NCI-H128 (cell line): ENCODE measurements at regions not wholly inside any gene's neighbourhood (a gene's known extent, or its start where the extent isn't known, plus 50 kb on each side); places are given as distances from the start of the nearest gene placed in this dataset.

Experiments used
- DNase-seq: peaks from one replicate; lab custom pipeline; 2025; ENCODE audit not compliant: unreplicated experiment; lab: John Stamatoyannopoulos, UW

DNA sequence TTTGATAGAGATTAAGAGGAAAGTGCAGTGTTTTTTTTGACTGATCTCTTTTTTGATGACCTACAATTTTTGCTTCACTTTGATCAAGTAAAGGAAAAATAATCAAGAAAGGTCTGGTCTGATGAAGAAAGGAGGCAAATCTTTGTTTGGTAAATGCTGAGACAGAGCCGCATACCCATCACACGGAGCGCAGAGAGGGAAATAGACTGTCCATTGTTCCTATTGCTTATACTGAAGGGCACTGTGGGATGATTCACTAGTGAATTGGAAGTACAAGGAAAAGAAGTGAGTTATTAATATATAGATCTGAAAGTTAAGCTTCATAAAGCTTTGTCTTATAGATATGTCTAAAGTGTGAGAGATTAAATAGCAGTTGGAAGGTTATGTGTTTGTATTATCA lies 455.1 kb downstream of the PLCL1 start:
- no peak for DNase-seq

DNA sequence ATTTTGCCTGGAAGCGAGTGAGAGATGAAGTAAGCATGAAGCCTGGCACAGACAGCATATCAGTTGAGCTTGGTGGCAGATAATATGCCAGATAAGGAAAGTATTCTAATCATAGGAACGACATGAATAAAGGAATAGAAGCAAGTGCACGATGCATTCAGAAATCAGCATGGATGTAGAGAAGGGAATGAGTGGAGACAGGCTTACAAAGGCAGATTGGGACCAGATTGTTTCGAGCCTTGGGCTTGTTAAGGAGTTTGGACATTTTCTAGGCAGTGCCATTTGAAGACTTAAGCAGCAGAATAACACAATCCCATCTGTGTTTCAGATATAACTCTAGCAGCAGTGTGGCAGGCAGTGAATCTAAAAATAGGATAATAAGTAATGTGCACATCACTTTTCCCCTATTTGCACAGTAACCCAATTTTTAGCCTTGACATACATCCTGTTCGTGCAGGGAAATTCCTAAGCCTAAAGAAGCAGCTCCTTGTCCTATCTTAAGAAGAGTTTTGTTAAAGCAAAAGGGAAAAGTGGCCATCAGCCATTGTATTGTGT lies 450.2 kb downstream of the PLCL1 start:
- no peak for DNase-seq

DNA sequence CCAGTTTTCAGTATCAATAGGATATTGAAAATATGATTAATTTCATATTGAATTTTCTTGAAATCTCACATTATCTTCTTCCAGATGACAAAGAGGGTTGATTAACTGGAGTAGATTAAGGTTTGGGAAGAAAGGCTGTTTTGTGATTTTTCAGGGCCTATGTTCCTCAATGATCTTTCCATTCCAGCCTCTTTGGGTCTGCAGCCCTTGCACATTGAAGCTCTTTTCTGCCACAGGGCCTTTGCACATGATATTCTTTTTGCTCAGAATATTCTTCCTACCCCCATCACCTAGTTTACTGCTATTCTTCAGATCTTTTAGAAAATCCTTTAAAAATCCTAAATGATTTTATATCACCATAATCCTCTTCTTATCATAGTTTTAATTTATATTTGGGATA lies 449.6 kb downstream of the PLCL1 start:
- no peak for DNase-seq

DNA sequence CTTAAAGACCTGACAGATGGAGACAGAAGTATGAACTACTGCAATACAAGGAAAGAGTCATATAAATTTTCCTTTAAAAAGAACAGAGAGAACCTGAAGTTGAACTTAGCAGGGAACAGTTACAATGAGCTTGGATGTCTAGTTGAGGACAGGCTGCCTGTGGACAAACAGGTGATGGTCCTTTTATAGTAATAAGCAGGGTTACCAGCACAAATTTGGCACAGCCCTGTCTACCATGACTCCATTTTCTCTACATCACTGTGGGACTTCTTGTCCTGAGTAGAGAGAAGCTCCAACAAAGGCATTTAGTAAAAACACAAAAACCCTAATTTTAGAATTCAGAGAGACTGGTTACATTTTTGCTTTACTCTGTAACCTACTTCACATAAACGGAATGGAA lies 448.1 kb downstream of the PLCL1 start:
- DNase-seq: no peak

DNA sequence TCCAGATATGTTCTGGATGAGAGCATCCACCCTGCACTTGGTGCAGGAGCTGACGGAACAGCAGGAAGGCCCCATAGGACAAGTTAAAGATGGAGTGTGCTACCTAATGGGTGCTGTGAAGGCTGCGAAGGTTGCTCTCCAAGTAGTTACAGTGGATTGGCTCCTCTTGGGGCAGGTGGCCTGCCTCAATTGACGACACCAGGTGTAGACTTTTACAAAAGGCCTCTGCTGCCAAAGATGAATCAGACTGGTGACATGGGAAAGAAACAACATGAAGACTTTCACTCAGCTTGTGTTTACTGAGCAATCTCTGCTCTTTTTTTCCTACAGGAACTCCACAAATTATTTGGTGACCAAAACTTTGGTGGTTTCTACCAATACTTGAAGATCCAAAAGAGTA lies 437.7 kb downstream of the PLCL1 start:
- DNase-seq: no peak

DNA sequence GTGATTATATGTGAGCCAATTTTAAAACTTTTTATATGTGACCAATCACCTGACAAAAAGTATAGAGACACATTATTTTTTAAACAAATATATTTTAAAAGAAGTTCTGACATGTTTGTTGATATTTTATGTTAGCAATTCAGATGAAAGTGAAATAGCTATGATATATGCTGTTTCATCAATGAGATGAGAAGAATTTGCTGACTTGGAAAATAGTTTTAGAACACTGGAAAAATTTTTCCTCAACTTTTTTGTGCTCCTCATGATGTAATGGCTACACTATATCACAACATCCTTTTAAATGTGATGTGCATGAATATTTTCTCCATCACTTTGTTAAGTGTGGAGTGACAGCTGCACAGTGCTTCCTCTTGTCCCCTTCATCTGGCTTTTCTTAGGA lies 434.0 kb downstream of the PLCL1 start:
- no peak for DNase-seq

DNA sequence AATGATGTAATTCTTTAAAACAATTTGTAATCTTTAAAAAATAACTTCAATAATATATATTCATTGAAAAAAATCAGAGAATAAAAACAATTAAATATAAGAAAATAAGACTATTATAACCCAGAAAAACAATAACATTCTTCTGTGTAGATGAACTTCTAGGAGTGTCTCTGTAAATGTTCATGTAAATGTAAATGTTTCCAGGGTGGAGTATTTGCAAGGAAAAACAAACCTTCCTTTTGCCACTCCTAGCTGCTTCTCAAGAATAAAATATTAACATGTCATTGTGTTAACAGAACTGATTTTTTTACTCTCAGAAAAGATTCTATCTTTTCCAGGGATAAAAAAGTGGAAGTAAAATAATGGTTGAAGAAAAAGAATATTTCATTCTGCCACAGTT lies 431.9 kb downstream of the PLCL1 start:
- DNase-seq: no peak

DNA sequence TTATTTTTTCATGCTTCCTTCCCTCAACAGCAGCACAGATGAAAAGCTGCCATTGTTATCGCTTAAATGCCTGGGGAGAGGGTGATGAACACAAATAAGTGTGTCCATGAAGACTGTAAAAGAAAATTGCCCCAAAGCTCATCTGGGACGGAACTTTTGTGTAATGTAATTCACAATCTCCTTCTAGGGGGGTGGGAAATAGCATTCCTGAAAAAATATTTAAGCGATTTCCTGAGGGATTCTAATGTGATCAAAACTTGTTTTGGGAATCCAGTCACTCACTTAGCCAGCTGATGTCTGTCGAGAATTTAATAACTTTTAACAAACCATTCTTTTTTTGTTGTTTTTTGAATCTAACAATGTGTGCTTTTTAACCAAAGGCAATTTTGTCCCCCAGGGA lies 427.9 kb downstream of the PLCL1 start:
- DNase-seq: no peak

DNA sequence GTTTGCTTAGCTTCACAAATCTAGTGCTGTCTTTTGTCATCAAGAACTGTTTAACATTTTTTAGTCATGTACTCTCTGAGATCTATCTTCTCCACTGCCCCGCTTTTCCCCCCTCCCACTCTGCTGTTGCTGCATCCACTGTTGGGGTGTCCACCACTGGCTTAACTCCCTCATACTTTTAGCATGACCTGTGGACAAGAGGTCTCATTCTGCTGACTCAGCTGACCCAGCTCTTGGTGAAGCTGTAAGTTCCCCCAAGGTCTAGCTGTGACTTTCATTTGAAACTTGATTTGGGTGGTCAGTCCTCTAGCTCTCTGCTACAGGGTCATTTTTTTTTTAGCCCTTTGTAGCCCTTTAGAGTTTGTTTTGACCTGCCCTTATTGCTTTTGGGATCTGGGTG lies 427.2 kb downstream of the PLCL1 start:
- no peak for DNase-seq

DNA sequence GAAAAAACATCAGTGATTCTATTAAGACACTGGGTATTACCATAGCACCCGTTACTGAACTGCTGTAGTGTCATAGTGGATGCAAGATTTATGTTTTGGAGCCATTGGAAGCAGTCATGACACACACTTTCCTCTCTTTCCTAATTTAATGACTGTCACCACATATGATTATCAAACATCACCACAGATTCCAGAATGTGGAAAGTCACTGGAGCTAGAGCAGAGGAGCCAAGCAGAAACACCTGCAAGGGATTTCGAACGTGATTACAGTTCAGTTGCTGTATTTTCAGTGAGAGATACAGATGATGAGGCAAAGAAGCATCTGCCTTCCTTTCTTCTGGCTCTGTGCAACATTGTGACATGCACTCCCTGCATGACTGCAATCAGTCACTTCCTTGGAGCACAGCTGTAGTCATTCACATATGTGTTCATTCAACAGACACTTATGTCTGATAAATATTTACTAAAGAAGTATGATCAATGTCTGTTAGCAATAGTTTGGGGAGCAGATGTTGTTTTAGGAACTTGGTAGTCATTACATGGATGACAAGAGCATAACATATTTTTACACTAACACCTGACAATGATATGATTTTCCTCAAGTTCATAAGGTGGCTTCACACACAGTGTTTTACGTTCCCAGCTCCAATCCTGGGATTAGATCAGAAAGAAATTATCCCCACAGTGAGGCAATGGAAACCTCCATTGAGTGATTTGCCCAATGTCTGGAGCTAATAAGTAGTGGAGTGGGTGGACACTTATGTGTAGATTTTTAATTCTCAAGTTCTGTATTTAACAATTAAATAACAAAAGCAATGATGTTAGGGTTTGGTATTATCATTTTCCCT lies 416.6 kb downstream of the PLCL1 start:
- no peak for DNase-seq

DNA sequence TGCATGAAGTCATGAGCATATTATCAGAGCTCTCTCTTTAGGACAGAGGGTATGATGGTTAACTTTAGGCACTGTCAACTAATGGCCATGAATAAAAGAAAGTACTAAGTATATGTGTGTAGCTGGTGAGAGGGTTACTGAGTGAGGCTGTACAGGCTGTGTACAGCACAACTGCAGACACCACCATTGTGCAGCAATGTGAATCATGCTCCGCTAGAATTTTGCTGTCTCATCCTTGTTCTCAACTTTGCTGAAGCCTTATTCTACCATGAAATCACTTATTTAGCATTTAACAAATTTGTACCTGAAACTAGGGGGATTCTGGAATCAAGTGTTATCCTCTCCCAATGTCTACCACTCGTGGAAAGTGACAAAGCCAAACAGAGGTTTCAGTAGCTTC lies 414.9 kb downstream of the PLCL1 start:
- no peak for DNase-seq

DNA sequence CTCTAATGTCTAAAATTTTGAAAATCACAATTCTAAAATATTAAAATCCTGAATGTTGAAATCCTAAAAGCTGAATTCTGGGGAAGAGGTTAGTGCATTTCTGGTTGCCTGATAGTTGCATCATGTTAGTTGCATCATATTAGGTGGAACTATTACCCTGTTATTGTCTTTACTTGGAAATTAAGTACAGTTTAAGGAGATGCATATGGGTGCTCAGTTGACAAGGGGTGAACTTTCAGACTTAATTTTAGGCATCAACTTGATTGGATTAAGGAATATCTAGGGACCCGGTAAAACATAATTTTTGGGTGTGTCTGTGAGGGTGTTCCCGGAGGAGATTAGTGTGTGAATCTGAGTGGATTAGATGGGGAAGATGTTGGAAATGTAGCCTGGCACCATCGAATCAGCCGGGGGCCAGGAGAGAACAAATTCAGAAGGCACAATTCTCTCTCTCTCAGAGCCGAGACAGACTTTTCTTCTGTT lies 409.8 kb downstream of the PLCL1 start:
- DNase-seq: no peak

DNA sequence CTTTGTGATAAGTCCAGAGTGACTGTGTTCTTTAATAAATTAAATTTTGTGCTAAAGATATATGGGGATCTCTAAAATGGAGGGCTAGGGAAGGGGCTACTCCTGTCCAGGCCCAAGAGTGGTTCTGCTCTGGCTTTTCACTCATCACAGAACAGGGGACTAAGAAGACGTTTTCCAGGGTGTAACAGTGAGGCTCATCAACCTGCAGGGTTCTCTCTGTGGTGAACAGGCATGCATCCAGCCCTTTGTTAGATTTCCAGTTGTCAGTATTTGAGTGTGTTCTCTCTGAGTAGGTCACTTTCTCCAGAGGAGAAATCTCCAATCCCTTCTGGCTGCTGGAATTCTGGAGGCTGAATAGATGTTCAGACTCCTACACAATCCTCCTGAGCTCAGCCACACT lies 408.9 kb downstream of the PLCL1 start:
- DNase-seq: no peak

DNA sequence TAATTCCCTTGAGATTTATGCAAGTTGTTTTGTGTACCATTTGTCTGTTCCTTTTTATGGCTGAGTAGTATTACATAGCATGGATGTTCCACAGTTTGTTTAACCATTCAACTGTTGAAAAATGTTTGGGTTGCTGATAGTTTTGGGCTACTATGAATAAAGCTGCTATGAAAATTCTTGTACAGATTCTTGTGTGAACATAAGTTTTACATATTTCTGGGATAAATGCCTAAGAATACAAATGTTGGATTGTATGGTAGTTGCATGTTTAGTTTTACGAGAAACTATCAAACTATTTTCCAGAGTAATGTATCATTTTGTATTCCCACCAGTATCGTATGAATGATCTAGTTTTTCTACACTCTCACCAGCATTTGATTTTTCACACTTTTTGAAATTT lies 407.3 kb downstream of the PLCL1 start:
- DNase-seq: no peak

DNA sequence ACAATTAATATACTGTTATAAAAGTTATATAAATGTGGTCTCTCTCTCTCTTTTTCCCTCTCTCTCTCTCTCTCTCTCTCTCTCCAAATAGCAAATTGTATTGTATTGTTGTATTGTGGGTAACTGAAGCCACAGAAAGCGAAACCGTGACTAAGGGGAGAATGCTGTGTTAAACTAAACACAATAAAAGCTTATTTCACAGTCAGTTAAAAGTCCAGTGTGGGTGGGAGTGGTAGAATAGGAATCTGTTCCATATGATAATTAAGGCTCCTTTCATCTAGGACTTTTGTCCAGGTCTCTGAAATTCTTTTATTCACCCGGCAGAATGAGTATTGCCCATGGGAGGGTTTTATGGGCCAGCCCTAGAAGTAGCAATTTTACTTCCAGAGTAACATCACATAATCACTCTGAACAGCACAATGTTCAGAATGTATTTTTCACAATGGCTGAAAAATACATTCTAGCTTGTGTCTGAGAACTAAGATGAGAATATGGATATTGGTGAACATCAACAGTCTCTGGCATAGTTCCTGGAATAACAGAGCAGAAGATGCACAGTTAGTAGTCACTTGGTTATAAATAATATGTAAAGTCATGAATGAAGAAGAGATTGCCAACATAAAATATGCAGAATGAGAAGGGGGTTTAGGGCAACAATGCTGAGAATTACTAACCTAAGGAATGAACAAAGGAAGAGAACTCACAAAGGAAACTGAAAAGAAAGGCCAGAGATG lies 399.1 kb downstream of the PLCL1 start:
- DNase-seq: no peak
